ENCODE measurements at regions not wholly inside any gene's neighbourhood (a gene's known extent, or its start where the extent isn't known, plus 50 kb on each side); places are given as distances from the start of the nearest gene placed in this dataset.
"Not testable (repeated sequence)": the region's sequence is repeated elsewhere in the genome, so short reads cannot be mapped to it uniquely, and the experiment has no call there.

DNA sequence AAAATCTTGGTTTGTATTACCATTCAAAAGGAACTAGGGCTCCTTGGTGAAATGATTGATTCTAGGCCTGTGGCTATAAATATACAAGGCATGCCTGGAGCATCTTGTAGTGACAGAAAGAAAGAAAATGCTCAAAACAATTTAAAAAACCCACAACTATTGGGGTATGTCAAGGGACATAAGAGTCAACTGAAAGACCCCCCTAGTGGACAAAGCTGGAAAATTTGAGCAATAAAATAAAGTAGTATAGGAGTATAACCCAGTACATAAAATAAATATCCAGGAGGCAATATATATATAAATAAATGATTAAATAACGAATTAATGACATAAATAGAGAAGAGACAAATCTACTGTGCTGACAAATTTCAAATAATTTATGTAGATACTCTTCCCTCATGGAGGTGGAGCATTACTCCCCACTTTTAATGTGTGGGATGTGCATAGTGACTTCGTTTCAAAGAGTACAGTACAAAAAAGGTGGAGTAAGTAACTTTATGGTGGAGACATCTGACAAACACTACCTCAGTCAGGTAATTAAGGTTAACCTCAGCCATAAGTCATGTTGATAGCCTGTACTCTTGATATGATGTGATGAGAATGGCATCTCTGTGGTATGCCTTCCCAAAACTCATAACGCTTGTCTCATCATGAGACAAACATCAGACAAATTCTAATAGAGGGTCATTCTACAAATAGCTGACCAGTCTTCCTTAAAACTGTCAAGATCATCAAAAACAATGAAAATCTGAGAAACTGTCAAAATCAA lies 185.0 kb upstream of the GLRA2 start:
- no peak for TF ChIP-seq SPI1 (IDR thresholded peaks at IDR 0.05; ENCODE audit: borderline replicate concordance, low read depth)
- no peak for TF ChIP-seq REST (IDR thresholded peaks at IDR 0.05; ENCODE audit: insufficient replicate concordance, low read depth)
- no peak for TF ChIP-seq POLR2AphosphoS5 (IDR thresholded peaks at IDR 0.05; ENCODE audit: low read depth)
- TF ChIP-seq GABPA (IDR thresholded peaks at IDR 0.05; ENCODE audit: low read depth): no peak
- TF ChIP-seq, protein P1, sequence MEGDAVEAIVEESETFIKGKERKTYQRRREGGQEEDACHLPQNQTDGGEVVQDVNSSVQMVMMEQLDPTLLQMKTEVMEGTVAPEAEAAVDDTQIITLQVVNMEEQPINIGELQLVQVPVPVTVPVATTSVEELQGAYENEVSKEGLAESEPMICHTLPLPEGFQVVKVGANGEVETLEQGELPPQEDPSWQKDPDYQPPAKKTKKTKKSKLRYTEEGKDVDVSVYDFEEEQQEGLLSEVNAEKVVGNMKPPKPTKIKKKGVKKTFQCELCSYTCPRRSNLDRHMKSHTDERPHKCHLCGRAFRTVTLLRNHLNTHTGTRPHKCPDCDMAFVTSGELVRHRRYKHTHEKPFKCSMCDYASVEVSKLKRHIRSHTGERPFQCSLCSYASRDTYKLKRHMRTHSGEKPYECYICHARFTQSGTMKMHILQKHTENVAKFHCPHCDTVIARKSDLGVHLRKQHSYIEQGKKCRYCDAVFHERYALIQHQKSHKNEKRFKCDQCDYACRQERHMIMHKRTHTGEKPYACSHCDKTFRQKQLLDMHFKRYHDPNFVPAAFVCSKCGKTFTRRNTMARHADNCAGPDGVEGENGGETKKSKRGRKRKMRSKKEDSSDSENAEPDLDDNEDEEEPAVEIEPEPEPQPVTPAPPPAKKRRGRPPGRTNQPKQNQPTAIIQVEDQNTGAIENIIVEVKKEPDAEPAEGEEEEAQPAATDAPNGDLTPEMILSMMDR (IDR thresholded peaks at IDR 0.05; ENCODE audit: insufficient read depth, low read length): no peak

GRCh38 chrX:14309431-14309830 lies 219.9 kb upstream of the GLRA2 start:
- H3K27ac ChIP-seq (replicated peaks): no peak overlapping the region
- TF ChIP-seq SPI1 (IDR thresholded peaks at IDR 0.05; ENCODE audit: borderline replicate concordance, low read depth) (no peak), REST (IDR thresholded peaks at IDR 0.05; ENCODE audit: insufficient replicate concordance, low read depth) (no peak)
- TF ChIP-seq, protein P1 (IDR thresholded peaks at IDR 0.05; ENCODE audit: insufficient read depth, low read length): no peak
- DNase-seq (ENCODE audit: low read depth in 1 of 2, low spot score in 1 of 2): no peak
- H3K4me3 ChIP-seq (replicated peaks; ENCODE audit: insufficient read depth, low read length): no peak overlapping the region
- H3K27me3 ChIP-seq (ENCODE audit: insufficient read depth, poor library complexity, severe bottlenecking): no peaks in the 10 kb centered on the region

More for the DNA sequence above, 185.0 kb upstream of the GLRA2 start:
- H3K27ac ChIP-seq (replicated peaks): no peak overlapping the region
- H3K27me3 ChIP-seq (ENCODE audit: insufficient read depth, poor library complexity, severe bottlenecking): no peaks in the 10 kb centered on the region
- DNase-seq (ENCODE audit: low read depth in 1 of 2, low spot score in 1 of 2): no peak
- H3K4me3 ChIP-seq (replicated peaks; ENCODE audit: insufficient read depth, low read length): no peak overlapping the region

GRCh38 chrX:14308976-14309375 lies 220.4 kb upstream of the GLRA2 start:
- DNase-seq (ENCODE audit: low read depth in 1 of 2, low spot score in 1 of 2); H3K4me3 ChIP-seq (replicated peaks; ENCODE audit: insufficient read depth, low read length); H3K27ac ChIP-seq (replicated peaks); H3K27me3 ChIP-seq (ENCODE audit: insufficient read depth, poor library complexity, severe bottlenecking): not testable (repeated sequence)

GRCh38 chrX:14303891-14304290 lies 225.4 kb upstream of the GLRA2 start:
- H3K27me3 ChIP-seq (ENCODE audit: insufficient read depth, poor library complexity, severe bottlenecking): no peaks in the 10 kb centered on the region
- H3K27ac ChIP-seq (replicated peaks): no peak overlapping the region
- TF ChIP-seq REST (IDR thresholded peaks at IDR 0.05; ENCODE audit: insufficient replicate concordance, low read depth): no peak
- TF ChIP-seq, protein P1 (IDR thresholded peaks at IDR 0.05; ENCODE audit: insufficient read depth, low read length): no peak
- TF ChIP-seq GABPA (IDR thresholded peaks at IDR 0.05; ENCODE audit: low read depth): no peak
- TF ChIP-seq POLR2AphosphoS5 (IDR thresholded peaks at IDR 0.05; ENCODE audit: low read depth): no peak
- no peak for TF ChIP-seq SPI1 (IDR thresholded peaks at IDR 0.05; ENCODE audit: borderline replicate concordance, low read depth)

DNA sequence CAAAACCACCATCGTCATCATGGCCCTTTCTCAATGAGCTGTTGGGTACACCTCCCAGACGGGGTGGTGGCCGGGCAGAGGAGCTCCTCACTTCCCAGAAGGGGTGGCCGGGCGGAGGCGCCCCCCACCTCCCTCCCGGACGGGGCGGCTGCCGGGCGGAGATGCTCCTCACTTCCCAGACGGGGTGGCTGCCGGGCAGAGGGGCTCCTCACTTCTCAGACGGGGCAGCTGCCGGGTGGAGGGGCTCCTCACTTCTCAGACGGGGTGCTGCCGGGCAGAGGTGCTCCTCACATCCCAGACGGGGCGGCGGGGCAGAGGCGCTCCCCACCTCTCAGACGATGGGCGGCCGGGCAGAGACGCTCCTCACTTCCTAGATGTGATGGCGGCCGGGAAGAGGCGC lies 226.8 kb upstream of the GLRA2 start:
- not testable (repeated sequence) for DNase-seq (ENCODE audit: low read depth in 1 of 2, low spot score in 1 of 2); H3K4me3 ChIP-seq (replicated peaks; ENCODE audit: insufficient read depth, low read length); H3K27ac ChIP-seq (replicated peaks); H3K27me3 ChIP-seq (ENCODE audit: insufficient read depth, poor library complexity, severe bottlenecking)

More at GRCh38 chrX:14303891-14304290, 225.4 kb upstream of the GLRA2 start:
- H3K4me3 ChIP-seq (replicated peaks; ENCODE audit: insufficient read depth, low read length): no peak overlapping the region
- no peak for DNase-seq (ENCODE audit: low read depth in 1 of 2, low spot score in 1 of 2)
